ENCODE measurements at regions not wholly inside any gene's neighbourhood (a gene's known extent, or its start where the extent isn't known, plus 50 kb on each side); places are given as distances from the start of the nearest gene placed in this dataset.

- TF ChIP-seq CTCF (conservative IDR thresholded peaks at IDR 0.05; ENCODE audit: low read depth, low read length) (no peak), EZH2 (IDR thresholded peaks at IDR 0.05; ENCODE audit: borderline replicate concordance, low read depth, low read length, poor library complexity, severe bottlenecking) (no peak)
Observed at GRCh38 chr4:11831739-11832138, 403.0 kb upstream of the HS3ST1 start.

Measured in A673 (cell line).